NCI-H748 treated with DMSO at 0.1 percent for 48 hours (cell line): ENCODE measurements at regions not wholly inside any gene's neighbourhood (a gene's known extent, or its start where the extent isn't known, plus 50 kb on each side); places are given as distances from the start of the nearest gene placed in this dataset.

Experiments
- DNase-seq: peaks from one replicate; lab custom pipeline; 2025; lab: John Stamatoyannopoulos, UW

DNA sequence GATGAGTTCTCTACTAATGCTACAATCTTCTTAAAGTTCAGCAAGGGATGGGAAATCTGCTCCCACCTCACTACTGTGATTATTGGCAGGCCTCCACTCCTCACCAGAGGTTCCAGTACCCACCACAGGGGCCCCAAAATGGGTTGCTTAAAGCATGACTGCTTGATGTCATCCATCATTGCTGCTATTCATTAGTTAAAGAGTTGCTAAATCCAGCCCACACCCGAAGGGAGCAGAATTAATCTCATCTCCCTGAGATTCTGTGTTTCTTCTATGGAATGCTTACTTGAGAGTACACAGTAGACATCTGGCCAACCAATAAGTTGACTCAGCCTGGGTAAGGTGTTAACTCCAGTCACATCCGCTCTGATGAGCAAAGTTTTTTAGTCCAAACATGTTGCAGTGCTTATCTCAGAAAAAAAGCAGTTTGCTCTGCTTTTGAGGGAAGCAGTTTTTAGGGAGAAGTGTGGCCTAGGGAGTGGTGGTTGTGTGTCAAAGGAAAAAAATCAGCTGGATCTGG, 690.2 kb upstream of the POU3F3 start:
- DNase-seq, result no peak

DNA sequence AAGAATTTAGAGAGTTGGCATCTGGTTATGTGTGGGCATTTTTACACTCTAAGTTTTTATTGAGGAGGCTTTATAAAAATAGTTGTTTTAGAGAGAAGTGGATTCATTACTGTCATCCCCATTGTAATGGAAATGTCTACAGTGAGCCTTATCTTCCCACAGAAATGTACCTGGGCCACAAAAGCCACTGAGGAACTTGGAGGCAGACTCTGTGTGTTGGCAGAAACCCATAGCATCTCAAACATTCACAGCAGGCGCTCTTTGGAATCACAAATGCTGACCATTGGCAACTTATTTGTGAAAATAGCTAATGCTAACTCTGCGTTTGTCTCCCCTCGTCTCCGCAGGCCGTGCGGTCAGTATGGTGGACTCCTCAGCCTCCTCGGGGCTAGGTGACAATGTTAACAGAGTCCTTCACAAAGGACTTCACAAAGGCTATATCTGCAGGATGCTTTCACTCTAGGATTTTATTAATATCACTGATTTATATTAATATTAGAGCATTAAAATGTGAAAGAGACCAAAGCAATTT, 689.1 kb upstream of the POU3F3 start:
- no peak for DNase-seq

DNA sequence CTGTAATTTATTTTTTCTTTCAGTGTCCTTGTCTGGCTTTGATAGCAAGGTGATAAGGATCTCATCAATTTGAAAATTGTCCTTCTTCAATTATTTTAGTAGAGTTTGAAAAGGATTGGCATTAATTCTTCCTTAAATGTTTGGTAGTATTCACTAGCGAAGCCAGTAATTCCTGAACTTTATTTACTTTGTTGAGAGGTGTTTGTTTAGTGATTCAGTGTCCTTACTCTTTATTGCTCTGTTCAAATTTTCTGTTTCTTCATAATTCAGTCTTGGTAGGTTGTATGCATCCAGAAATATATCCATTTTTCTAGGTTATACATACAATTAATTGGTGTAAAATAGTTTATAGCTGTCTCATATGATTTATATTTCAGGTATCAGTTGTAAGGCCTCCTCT, 676.7 kb upstream of the POU3F3 start:
- DNase-seq, result peak; percentile 30

DNA sequence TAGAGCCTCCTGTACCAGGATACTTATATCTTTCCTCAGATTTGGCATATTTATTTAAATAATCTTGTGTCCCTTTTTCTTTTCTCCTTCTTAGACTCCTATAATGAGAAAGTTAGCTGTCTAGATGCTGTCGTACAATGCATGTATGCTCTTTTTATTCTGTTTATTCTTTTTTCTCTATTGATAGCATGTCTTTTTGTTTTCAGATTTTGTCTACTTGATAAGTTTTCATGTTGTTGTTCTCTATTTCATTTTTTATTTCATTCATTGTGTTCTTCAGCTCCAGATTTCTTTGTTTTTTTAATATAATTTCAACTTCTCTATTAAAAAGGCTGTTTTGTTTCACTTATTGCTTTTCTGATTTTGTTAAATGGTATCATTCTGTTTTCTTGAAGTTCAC, 674.3 kb upstream of the POU3F3 start:
- no peak for DNase-seq

DNA sequence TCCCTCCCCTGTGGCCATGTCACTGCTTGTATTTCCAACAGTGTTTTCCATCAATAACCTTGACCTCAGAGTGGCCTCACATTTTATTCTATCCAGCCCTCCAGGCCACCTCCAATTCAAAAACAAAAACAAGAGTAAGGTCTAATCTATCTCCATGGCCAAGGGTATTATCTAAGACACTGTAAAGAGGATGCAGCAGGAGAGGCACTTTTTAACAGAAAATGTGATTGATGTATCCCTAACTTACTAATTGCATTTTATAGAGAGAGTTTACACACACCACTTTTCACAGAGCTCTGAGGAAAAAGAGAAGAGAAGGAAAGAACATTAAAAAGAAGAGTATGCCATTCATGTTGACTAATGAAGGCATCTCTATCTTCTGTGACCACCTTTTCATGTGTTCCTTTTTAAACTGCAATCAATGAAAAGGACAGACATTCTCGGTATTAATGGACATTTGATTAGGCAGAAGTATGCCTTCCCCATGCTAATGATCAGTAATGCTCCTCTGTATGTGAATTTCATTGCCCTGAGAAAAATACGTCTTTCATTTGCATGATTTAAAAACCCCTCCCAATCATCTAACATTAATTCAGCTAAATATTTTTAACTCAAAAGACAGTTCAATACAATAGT, 653.3 kb upstream of the POU3F3 start:
- DNase-seq, result no peak

DNA sequence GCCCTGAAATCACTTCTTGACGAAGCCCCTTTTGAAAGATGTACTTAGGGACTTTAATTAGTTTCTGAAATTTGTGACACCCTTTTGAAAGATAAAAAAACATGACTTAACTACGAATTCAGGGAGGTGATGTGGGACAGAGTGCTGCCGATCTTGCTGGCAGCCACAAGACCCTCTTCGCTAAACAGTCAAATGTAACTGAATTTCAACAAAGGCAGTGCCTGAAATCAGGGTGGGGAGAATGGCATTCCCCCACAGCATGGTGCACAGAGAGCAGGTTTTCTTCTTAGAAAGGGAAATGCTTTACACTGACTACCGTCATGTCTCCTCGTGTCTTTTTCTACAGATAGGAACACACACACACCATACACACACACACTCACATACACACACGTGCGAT, 640.2 kb upstream of the POU3F3 start:
- no peak for DNase-seq

GRCh38 chr2:104215269-104216161, 638.4 kb upstream of the POU3F3 start:
- no peak for DNase-seq

DNA sequence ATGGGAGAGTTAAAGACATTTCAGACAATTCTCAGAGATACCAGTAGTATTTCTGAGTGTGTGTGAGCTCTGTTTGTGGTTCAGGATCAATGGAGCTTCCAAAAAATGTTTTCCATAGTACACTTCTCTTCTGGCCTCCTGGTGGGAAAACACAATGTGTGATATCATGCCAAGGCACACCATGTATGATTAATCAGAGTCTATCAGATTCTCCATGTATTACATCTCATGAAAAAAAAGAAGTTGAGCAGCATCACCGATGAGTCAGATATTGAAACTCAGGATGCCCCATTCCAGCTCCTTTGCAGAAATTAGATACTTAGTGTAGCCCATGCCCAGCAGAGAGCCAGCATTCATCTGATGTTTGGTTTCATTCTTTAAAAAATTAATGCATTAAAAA, 620.3 kb upstream of the POU3F3 start:
- DNase-seq, result no peak

DNA sequence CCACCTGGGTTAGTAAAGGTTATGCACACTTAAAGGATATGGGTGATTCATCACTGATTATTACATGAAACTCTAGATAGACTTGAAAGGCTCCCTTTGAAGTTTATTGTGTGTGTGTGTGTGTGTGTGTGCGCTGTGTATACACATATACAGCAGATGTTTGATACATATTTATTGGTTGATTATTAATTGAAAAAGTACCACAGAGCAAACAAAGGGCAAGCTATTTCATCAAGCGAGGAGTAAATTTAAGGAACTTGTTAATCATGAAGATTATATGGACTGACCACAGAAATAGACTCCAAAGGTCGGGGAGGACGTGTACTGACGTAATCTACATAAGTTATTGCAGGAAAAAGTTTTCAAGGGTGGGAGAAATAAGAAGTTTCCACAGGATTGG, 617.4 kb upstream of the POU3F3 start:
- no peak for DNase-seq

GRCh38 chr2:104240984-104241383, 612.9 kb upstream of the POU3F3 start:
- DNase-seq, result no peak

GRCh38 chr2:104249629-104250028, 604.3 kb upstream of the POU3F3 start:
- no peak for DNase-seq

- no peak for DNase-seq
These were observed 603.3 kb upstream of the POU3F3 start for GRCh38 chr2:104250635-104251034.

DNA sequence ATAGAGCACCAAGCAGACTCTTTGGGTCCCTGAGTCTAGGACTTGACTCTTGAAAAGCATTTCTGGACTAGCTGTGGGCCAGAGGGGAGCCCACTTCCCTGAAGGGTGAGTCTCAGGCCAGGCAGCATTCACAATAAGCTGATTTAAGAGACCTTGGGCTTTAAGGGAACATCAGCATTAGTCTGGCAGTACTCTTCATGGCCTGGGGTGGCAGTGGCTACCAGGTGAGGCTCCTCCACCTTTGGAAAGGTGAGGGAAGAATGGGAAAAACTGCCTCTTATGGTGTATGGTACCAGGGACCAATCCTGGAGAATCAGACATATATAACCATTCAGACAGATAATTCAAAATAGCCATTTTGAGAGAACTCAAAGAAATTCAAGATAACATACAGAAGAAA, 599.9 kb upstream of the POU3F3 start:
- DNase-seq, result no peak

GRCh38 chr2:104262714-104263113, 591.2 kb upstream of the POU3F3 start:
- DNase-seq, result no peak

DNA sequence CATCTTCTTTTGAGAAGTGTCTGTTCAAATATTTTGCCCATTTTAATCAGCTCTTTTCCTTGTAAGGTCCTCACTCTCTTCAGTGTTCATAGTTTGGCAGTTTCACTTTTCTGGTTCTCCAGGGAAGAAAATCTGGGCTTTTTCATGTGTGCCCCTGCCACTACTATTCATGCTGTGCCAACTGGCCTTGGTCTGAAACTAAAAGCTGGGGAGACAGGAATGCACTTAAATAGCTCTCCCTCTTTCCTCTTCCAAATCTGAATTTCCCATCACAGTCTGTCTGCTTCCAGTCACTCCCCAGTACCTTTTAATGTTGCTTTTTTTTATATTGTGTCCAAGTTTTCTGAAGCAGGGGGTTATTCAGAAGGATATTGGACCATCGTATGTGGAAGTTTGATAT, 574.3 kb upstream of the POU3F3 start:
- DNase-seq, result no peak

- DNase-seq, result no peak
These were observed 573.7 kb upstream of the POU3F3 start for GRCh38 chr2:104280216-104280615.

DNA sequence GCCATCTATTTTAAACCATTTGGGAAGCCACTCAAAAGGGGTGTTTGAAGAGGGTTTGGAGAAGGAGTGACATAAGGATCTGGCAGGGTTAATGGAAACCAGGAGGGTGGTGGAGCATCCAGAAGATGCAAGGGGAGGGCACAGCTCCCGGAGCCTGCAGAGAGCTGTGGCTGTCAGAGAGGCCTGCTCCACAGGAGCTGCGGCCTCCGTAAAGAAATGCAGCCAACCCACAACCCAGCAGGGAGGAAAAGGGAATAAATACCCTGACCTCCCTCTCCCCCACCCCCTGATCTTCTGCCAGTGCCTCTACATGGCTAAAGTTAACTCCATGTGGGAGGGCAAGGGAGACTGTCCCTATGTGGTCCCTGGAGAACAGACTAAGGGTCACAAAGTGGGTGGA, 567.1 kb upstream of the POU3F3 start:
- DNase-seq, result no peak

- no peak for DNase-seq
These were observed 564.0 kb upstream of the POU3F3 start for GRCh38 chr2:104289651-104290565.

- no peak for DNase-seq
These were observed 563.4 kb upstream of the POU3F3 start for GRCh38 chr2:104290566-104290891.

DNA sequence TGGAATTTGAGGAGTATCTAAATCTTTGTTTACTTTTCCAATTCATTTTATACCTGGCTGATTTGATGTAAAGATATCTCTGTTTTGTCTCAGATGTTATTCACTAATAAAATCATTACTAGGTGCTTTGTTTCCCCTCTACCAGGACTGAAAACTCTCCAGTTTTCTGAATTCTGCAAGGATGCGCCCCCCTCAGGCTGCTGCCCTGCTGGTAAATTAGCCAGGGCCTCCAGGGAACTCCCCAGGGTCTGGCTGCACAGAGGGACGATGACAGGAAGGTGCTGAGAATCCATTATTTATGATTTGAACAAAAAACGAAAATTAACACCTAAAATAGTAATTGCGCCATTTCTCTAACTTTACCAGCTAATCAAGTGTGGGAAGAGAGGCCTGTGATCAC, 541.2 kb upstream of the POU3F3 start:
- no peak for DNase-seq

DNA sequence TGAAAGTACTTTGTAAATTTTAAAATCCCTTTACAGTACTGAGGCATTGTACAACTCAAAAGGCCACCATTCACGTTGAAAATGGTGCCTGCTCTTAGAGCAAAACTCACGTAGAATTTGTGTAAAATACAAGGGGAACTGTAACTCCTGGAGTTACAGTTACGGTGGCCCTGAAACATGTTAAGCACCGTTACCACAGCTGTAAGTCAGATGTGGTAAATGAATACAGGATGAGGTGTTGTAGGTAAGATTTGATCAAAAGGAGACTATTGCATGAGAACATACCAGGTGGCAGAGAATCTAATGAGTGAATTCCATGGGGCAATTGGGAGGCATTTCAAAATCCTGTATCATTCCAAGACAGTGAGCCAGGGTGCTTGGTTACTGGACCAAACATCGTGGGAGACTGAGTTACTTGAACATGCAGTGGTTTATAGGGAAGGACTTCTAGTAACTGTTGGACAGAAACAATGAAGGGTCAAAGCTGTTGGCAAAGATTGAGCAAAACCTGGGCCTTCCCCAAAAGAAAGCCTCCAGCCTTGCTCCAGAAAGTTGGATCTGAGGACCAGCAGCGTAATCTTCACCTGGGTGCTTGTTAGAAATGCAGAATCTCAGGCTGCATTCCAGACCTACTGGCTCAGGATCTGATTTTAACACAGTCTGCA, 535.8 kb upstream of the POU3F3 start:
- no peak for DNase-seq
